Gastroesophageal sphincter (tissue), 3 donors: ENCODE measurements at regions not wholly inside any gene's neighbourhood (a gene's known extent, or its start where the extent isn't known, plus 50 kb on each side); places are given as distances from the start of the nearest gene placed in this dataset.

ENCODE experiments used
- CTCF ChIP-seq, 4 experiments: fragments of 200-600 bp in 2 of 4; fragments of 450-650 bp in 2 of 4; sonication (generic) in 1 of 4; IDR thresholded peaks; one replicate each; pipeline ENCODE4 v1.5.1; 2017 to 2019; ENCODE audit warnings: antibody characterized with exemption in 4 of 4, mild to moderate bottlenecking in 2 of 4, moderate library complexity in 2 of 4
- EP300 ChIP-seq: sonication (generic); formaldehyde crosslinking; IDR thresholded peaks from one replicate; pipeline ENCODE4 v1.6.1; 2017; ENCODE audit warnings: antibody characterized with exemption, mild to moderate bottlenecking
- POLR2A ChIP-seq, 2 donors: fragments of 450-650 bp; IDR thresholded peaks; one replicate each; pipeline ENCODE4 v1.6.1; 2017; ENCODE audit warnings: antibody characterized with exemption in 2 of 2, mild to moderate bottlenecking in 2 of 2, moderate library complexity in 1 of 2

GRCh38 chr9:3040761-3041160 lies 196.9 kb upstream of the PUM3 start:
- TF ChIP-seq CTCF (IDR thresholded peaks at IDR 0.05) (no peak), POLR2A (IDR thresholded peaks at IDR 0.05) (no peak), EP300 (no peak)
